ENCODE measurements at regions not wholly inside any gene's neighbourhood (a gene's known extent, or its start where the extent isn't known, plus 50 kb on each side); places are given as distances from the start of the nearest gene placed in this dataset.

DNA sequence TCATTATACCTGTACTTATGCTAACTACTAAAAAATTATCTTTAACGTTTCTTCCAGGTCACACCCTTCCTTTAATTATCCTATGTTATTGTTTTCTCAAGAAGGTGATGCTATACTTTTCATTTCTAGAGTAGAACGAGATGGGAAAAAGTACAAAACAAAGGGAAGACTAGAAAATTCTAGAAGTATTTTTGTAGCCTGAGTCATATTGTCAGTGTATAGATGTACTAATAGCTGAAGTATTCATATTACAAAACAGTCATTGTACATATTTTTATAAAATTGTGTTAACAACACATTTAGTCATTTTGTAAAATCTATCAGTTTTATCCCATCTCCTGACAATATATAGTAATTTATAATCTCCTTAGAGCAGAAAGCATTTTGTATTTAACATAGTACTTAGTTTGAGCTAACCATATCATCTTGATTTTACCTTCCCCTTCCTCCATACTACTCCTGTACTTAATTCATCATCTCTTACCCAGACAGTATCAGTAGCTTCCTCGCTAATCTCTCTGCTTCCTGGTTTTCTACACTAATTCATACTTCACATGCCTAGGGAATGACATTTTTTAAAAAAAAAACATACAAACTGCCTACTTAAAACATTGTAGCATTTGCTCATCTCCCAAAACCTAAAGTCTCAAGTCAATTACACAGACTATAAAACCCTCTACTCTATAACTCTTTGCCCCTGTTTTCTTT is 920.9 kb downstream of the RPS29 start:
- no peak overlapping the region for H3K4me3 ChIP-seq
- no peaks in the 10 kb centered on the region for H3K36me3 ChIP-seq (replicated peaks in 1 of 2)
- H3K27me3 ChIP-seq = no peaks in the 10 kb centered on the region
- intact Hi-C loops (cut with DNase I) = no loop called here
- no peak for DNase-seq
- 69 to 72% (median 71%) methylated on average over 3 of the region's 3 CpGs for WGBS, 4 donors
- H3K9me3 ChIP-seq (replicated peaks in 1 of 3) = peaks cover 0 to 4% (median 0%) of the 10 kb centered on the region in 3 donors
- TF ChIP-seq, protein P1, sequence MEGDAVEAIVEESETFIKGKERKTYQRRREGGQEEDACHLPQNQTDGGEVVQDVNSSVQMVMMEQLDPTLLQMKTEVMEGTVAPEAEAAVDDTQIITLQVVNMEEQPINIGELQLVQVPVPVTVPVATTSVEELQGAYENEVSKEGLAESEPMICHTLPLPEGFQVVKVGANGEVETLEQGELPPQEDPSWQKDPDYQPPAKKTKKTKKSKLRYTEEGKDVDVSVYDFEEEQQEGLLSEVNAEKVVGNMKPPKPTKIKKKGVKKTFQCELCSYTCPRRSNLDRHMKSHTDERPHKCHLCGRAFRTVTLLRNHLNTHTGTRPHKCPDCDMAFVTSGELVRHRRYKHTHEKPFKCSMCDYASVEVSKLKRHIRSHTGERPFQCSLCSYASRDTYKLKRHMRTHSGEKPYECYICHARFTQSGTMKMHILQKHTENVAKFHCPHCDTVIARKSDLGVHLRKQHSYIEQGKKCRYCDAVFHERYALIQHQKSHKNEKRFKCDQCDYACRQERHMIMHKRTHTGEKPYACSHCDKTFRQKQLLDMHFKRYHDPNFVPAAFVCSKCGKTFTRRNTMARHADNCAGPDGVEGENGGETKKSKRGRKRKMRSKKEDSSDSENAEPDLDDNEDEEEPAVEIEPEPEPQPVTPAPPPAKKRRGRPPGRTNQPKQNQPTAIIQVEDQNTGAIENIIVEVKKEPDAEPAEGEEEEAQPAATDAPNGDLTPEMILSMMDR (IDR thresholded peaks at IDR 0.05) = no peak
- TF ChIP-seq POLR2A (IDR thresholded peaks at IDR 0.05) = no peak
- no peak overlapping the region for H3K27ac ChIP-seq
- H3K4me1 ChIP-seq (replicated peaks in 1 of 2) = no peaks in the 10 kb centered on the region

DNA sequence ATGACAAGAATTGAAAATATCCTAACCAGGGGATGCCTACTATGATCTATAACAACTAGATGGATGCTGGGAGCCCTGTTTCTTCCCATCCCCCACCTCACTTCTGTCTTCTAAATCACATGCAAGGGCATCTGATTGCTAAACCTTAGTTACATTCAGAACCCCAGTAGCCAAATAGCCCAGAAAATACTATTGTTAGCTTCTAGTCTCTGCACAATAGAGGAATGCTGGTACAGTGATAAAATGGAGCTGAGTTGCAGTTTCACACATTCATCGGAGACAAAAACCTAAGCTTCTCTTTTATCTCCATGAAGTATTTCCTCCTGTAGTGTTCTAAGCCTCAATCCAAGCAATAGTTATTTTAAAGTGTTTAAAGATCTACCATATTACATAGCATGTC is 942.9 kb downstream of the RPS29 start:
- intact Hi-C loops (cut with DNase I) = no loop called here
- no peaks in the 10 kb centered on the region for H3K27me3 ChIP-seq
- H3K27ac ChIP-seq = no peak overlapping the region
- DNase-seq = no peak
- H3K4me3 ChIP-seq = no peak overlapping the region
- WGBS, 4 donors = 92 to 96% (median 94%) methylated on average over 1 of the region's 1 CpG
- H3K9me3 ChIP-seq (replicated peaks in 1 of 3) = no peaks in the 10 kb centered on the region
- H3K4me1 ChIP-seq (replicated peaks in 1 of 2) = no peaks in the 10 kb centered on the region
- no peaks in the 10 kb centered on the region for H3K36me3 ChIP-seq (replicated peaks in 1 of 2)
- TF ChIP-seq POLR2A (IDR thresholded peaks at IDR 0.05) = no peak

DNA sequence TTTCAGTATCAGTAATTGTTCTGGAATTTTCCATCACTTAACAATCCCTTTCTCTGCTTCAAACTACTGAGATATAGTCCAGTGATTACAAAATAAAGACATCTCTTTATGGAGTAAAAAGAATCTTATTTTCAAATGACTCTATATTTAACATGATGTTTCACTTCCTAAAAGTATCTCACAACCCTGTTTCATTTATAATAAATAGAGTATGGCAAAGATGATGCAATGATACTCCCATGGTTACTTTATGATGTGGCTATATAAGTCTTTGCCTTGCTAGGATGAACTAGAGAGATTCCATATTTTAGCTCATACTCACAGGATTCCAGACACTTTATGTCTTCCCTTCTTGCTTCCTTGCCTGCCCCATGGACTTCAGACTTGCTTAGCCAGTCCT is 953.5 kb upstream of the MDGA2 start:
- intact Hi-C loops (cut with DNase I) = no loop called here

DNA sequence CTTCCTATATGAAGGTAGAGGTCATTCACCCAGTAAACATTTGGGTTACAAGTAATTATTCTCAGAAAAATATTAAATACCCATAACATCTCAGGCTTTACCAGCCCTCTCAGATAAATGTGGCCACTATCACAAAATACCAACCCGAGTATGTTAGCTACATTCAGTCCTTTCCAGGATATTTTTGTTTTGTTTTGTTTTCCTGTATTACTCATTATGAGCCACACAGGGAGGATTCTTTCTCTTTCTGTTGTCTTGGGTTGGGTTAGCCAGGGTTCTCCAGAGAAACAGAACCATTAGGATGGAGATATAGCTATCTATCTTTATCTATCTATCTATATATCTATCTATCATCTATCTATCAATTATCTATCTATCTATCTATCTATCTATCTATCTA is 947.6 kb upstream of the MDGA2 start:
- H3K36me3 ChIP-seq (replicated peaks in 1 of 2) = no peaks in the 10 kb centered on the region
- H3K27me3 ChIP-seq = no peaks in the 10 kb centered on the region
- intact Hi-C loops (cut with DNase I) = no loop called here
- no peak overlapping the region for H3K4me3 ChIP-seq
- H3K4me1 ChIP-seq (replicated peaks in 1 of 2) = no peaks in the 10 kb centered on the region
- H3K27ac ChIP-seq = no peak overlapping the region
- TF ChIP-seq, protein P1 (IDR thresholded peaks at IDR 0.05) = no peak
- TF ChIP-seq POLR2A (IDR thresholded peaks at IDR 0.05) = no peak
- no peak for DNase-seq
- WGBS, 4 donors = 38 to 58% (median 53%) methylated on average over 1 of the region's 1 CpG
- H3K9me3 ChIP-seq (replicated peaks in 1 of 3) = no peaks in the 10 kb centered on the region

More for the DNA sequence above, 953.5 kb upstream of the MDGA2 start:
- DNase-seq = no peak
- H3K36me3 ChIP-seq (replicated peaks in 1 of 2) = no peaks in the 10 kb centered on the region
- no peaks in the 10 kb centered on the region for H3K27me3 ChIP-seq
- TF ChIP-seq, protein P1 (IDR thresholded peaks at IDR 0.05) = no peak
- TF ChIP-seq POLR2A (IDR thresholded peaks at IDR 0.05) = no peak
- no peaks in the 10 kb centered on the region for H3K4me1 ChIP-seq (replicated peaks in 1 of 2)
- H3K4me3 ChIP-seq = no peak overlapping the region
- H3K27ac ChIP-seq = no peak overlapping the region
- no peaks in the 10 kb centered on the region for H3K9me3 ChIP-seq (replicated peaks in 1 of 3)

DNA sequence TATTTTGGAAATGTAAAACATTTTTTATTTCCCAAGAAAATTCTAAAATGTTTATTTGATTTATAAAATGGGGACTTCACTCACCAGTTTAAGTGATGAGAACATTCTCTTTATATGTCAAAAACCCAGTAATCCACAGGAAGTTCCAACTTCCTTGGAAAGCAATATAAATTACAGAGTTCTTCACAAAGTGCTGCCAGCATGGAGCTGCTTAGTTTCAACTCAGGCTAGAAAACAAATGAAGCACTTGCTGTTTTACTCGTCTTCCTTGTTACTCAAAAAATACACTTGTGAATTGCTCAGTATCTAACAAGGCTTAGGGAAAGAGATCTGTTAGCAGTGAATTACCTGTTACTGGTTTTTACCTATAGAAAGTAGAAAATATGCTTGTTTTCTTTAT is 942.7 kb upstream of the MDGA2 start:
- no peaks in the 10 kb centered on the region for H3K9me3 ChIP-seq (replicated peaks in 1 of 3)
- no peak overlapping the region for H3K27ac ChIP-seq

More for the DNA sequence above, 942.7 kb upstream of the MDGA2 start:
- H3K4me1 ChIP-seq (replicated peaks in 1 of 2) = no peaks in the 10 kb centered on the region
- TF ChIP-seq, protein P1 (IDR thresholded peaks at IDR 0.05) = no peak
- no peak for TF ChIP-seq POLR2A (IDR thresholded peaks at IDR 0.05)
- no peaks in the 10 kb centered on the region for H3K36me3 ChIP-seq (replicated peaks in 1 of 2)
- no peak overlapping the region for H3K4me3 ChIP-seq
- intact Hi-C loops (cut with DNase I) = no loop called here
- no peak for DNase-seq
- no peaks in the 10 kb centered on the region for H3K27me3 ChIP-seq
- 29 to 50% (median 44%) methylated on average over 1 of the region's 1 CpG for whole genome bisulfite sequencing, 4 donors

All from adrenal gland (tissue), 9 donors.